ENCODE measurements at regions not wholly inside any gene's neighbourhood (a gene's known extent, or its start where the extent isn't known, plus 50 kb on each side); places are given as distances from the start of the nearest gene placed in this dataset.
"Not testable (repeated sequence)": the region's sequence is repeated elsewhere in the genome, so short reads cannot be mapped to it uniquely, and the experiment has no call there.

DNA sequence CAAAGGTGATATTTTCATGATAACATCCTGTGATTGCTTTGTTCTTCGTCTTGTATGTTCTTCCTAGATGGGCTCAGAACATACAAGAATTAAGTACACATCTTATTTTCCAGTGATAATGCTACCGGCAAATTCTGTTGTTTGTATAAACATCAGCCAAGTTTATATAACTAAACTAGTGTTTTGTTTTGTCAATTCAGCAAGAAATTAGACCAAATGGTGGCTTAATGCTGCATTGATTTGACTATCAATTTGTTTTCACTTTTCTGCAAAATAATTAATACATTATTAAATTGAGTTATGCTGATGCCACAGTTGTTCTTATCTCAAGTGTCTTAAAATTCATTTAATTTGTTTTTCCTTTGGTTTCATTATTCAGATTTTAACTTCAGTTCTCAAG is 177.7 kb downstream of the OR4F29 start:
- not testable (repeated sequence) for H3K4me3 ChIP-seq (ENCODE audit: low read depth, low read length); DNase-seq (ENCODE audit: low read depth)

DNA sequence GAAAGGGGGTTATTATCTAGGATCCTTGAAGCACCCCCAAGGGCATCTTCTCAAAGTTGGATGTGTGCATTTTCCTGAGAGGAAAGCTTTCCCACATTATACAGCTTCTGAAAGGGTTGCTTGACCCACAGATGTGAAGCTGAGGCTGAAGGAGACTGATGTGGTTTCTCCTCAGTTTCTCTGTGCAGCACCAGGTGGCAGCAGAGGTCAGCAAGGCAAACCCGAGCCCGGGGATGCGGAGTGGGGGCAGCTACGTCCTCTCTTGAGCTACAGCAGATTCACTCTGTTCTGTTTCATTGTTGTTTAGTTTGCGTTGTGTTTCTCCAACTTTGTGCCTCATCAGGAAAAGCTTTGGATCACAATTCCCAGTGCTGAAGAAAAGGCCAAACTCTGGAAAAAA is 183.7 kb downstream of the OR4F29 start:
- DNase-seq (ENCODE audit: low read depth); H3K4me3 ChIP-seq (ENCODE audit: low read depth, low read length): not testable (repeated sequence)
- TF ChIP-seq, protein P1, sequence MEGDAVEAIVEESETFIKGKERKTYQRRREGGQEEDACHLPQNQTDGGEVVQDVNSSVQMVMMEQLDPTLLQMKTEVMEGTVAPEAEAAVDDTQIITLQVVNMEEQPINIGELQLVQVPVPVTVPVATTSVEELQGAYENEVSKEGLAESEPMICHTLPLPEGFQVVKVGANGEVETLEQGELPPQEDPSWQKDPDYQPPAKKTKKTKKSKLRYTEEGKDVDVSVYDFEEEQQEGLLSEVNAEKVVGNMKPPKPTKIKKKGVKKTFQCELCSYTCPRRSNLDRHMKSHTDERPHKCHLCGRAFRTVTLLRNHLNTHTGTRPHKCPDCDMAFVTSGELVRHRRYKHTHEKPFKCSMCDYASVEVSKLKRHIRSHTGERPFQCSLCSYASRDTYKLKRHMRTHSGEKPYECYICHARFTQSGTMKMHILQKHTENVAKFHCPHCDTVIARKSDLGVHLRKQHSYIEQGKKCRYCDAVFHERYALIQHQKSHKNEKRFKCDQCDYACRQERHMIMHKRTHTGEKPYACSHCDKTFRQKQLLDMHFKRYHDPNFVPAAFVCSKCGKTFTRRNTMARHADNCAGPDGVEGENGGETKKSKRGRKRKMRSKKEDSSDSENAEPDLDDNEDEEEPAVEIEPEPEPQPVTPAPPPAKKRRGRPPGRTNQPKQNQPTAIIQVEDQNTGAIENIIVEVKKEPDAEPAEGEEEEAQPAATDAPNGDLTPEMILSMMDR (IDR thresholded peaks at IDR 0.05; ENCODE audit: insufficient read depth, low read depth, low read length, missing control alignments) = peak; percentile 47
